Neural crest cell (in vitro differentiated cells): ENCODE measurements at regions not wholly inside any gene's neighbourhood (a gene's known extent, or its start where the extent isn't known, plus 50 kb on each side); places are given as distances from the start of the nearest gene placed in this dataset.

Source experiments
- DNase-seq: peaks from one replicate; pipeline ENCODE4 v3.0.0; 2021; ENCODE audit warnings: low read depth, mixed read lengths, low spot score
- H3K27ac Mint-ChIP-seq: one replicate; pipeline ENCODE4 v1.8.0; 2021; ENCODE audit warnings: mild to moderate bottlenecking, mixed read lengths; ENCODE audit not compliant: unreplicated experiment
- H3K27me3 Mint-ChIP-seq: 2 replicates; pipeline ENCODE4 v1.8.0; 2021; ENCODE audit warnings: low read depth, mild to moderate bottlenecking, mixed read lengths
- H3K36me3 Mint-ChIP-seq: 2 replicates; pipeline ENCODE4 v1.8.0; 2021; ENCODE audit warnings: low read depth, mild to moderate bottlenecking, mixed read lengths
- H3K4me1 Mint-ChIP-seq: 2 replicates; pipeline ENCODE4 v1.8.0; 2021; ENCODE audit warnings: mixed read lengths
- H3K4me3 Mint-ChIP-seq: one replicate; pipeline ENCODE4 v1.8.0; 2021; ENCODE audit warnings: mild to moderate bottlenecking, mixed read lengths
- H3K9me3 Mint-ChIP-seq: 2 replicates; pipeline ENCODE4 v1.8.0; 2021; ENCODE audit warnings: mixed read lengths
- TF ChIP-seq, protein P1 (sequence below): fragments of 200-600 bp; sonication (generic); conservative IDR thresholded peaks from 2 replicates; pipeline ENCODE4 v1.5.0; 2021; ENCODE audit warnings: antibody characterized with exemption, mild to moderate bottlenecking

DNA sequence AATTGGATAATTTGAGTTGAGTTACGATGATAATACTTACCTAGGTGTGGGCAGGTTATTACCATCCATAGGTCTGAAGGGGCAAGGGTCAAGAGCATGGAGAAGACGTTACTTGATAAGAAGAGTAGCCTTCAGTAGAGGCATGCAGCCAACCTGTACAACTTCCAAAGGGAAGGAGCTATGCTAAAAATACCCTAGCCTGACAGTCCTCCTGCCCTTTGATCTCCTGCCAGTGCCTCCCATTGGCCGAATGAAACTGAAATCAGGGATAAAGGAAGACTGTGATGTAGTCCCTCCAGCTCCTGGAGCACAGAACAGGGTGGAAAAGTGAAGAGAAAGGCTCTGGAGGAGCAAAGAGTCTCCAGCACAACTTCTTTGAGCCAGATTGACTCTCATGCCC is 487.4 kb downstream of the ADCYAP1 start:
- peaks cover 8% of the 10 kb centered on the region for H3K9me3 Mint-ChIP-seq
- TF ChIP-seq, protein P1, sequence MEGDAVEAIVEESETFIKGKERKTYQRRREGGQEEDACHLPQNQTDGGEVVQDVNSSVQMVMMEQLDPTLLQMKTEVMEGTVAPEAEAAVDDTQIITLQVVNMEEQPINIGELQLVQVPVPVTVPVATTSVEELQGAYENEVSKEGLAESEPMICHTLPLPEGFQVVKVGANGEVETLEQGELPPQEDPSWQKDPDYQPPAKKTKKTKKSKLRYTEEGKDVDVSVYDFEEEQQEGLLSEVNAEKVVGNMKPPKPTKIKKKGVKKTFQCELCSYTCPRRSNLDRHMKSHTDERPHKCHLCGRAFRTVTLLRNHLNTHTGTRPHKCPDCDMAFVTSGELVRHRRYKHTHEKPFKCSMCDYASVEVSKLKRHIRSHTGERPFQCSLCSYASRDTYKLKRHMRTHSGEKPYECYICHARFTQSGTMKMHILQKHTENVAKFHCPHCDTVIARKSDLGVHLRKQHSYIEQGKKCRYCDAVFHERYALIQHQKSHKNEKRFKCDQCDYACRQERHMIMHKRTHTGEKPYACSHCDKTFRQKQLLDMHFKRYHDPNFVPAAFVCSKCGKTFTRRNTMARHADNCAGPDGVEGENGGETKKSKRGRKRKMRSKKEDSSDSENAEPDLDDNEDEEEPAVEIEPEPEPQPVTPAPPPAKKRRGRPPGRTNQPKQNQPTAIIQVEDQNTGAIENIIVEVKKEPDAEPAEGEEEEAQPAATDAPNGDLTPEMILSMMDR: no peak
- H3K27ac Mint-ChIP-seq: no peak overlapping the region
- peaks cover 4% of the 10 kb centered on the region for H3K27me3 Mint-ChIP-seq
- H3K4me3 Mint-ChIP-seq: no peak overlapping the region
- H3K4me1 Mint-ChIP-seq: no peaks in the 10 kb centered on the region
- H3K36me3 Mint-ChIP-seq: peaks cover 4% of the 10 kb centered on the region
- no peak for DNase-seq

DNA sequence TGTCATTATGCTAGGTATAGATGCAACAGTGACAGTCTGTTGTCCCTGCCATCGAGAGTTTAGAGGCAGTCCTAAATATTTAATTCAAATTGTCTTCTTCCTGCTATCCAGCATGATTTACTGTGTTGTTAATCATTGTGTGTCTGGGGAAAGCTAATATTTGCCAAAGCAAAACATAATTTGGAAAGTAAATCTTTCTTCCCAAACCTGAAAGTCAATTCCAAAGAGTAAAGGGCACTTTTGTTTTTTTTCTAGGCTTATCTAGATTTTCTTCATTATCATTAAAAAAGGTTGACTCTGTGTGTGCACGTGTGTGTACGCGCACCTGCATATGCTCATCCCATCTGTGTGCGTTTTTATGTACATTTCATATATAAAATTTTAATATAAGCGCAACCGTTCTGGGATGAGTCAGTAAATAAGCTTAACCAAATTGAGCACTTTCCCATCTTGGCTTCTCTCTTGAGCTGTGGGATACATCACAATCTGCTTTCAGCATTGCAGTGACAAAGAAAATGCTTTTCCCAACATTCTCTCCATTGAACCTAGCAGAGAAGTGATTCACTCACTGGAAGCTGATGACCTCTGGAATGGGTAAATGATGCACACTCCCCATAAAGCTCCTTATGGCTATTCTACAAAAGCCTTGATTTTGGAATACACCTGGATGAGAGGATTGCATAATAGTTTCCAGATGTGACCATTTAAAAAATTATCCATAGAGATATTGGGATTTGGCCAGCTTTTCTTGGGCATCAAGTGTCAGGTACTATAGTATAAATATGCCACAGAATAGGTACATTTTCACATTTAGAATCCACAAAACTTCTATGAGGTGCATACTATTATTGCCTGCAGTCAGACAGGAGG is 488.4 kb downstream of the ADCYAP1 start:
- H3K9me3 Mint-ChIP-seq: peaks cover 4% of the 10 kb centered on the region

DNA sequence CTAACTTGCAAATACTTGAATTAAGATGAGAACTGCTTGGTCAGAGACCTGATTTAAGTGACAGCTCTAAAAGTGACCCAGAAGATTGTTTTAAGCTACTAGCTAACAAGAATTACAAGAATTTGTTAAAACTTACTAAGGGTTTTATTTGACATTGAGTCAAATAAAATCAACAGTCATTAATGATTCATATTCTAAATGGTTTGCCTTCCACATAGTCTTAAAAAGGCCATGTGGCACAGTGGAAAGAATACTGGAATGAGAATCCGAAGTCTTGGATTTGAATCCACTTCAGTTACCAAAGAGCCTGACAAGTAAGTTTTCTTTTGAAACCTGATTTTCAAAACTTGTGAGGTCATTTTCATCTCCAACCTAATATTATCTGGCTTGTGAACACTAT is 489.3 kb downstream of the ADCYAP1 start:
- no peak overlapping the region for H3K27ac Mint-ChIP-seq
- peaks cover 3% of the 10 kb centered on the region for H3K36me3 Mint-ChIP-seq
- H3K9me3 Mint-ChIP-seq: peaks cover 2% of the 10 kb centered on the region
- peaks cover 2% of the 10 kb centered on the region for H3K27me3 Mint-ChIP-seq
- TF ChIP-seq, protein P1: no peak
- no peak overlapping the region for H3K4me3 Mint-ChIP-seq
- DNase-seq: no peak
- H3K4me1 Mint-ChIP-seq: no peaks in the 10 kb centered on the region

More for the DNA sequence above, 488.4 kb downstream of the ADCYAP1 start:
- no peak for DNase-seq
- Mint-ChIP-seq H3K27ac (no peak overlapping the region), H3K4me3 (no peak overlapping the region), H3K36me3 (peaks cover 4% of the 10 kb centered on the region), H3K27me3 (peaks cover 4% of the 10 kb centered on the region), H3K4me1 (no peaks in the 10 kb centered on the region)
- TF ChIP-seq, protein P1: no peak

DNA sequence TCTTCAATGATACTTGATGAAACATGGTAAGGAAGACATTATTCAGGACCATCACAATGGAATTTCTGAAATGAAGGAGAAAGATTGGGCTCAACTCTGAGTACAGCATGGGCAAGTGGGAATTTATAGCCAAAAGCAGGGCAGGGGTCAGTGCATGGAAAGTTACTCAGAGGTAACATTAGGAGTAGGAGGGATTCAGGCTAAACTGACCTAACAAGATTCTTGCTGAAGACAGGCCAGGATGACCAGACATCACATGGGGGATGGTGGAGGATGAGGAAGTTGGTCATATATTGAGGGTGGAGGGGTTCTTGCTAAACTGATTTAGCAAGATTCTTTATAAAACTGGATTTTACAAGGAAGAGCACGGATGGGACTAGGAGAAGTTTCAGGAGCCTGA is 489.8 kb downstream of the ADCYAP1 start:
- H3K36me3 Mint-ChIP-seq: no peaks in the 10 kb centered on the region
- no peak overlapping the region for H3K4me3 Mint-ChIP-seq
- no peak for DNase-seq
- no peaks in the 10 kb centered on the region for H3K9me3 Mint-ChIP-seq
- no peaks in the 10 kb centered on the region for H3K27me3 Mint-ChIP-seq
- TF ChIP-seq, protein P1: no peak
- no peak overlapping the region for H3K27ac Mint-ChIP-seq
- no peaks in the 10 kb centered on the region for H3K4me1 Mint-ChIP-seq

DNA sequence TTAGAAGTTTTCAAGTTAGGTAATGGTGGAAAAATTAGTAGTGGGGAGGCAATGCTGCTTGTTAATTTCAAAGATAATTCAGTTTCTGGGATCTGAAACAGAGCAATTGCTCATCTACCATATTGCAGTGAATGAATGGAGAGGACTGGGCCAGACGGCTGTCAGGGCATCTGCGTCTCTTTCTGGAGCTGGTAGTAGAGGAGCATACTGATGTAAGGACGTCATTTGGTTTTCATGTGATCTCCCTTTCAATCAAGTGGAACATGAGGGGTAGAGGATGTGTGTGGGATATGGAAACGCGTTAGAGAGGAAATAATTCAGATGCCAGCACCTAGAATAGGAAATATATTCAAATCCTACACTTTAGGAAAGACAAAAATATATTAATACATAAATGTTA is 490.3 kb downstream of the ADCYAP1 start:
- TF ChIP-seq, protein P1: no peak
- no peaks in the 10 kb centered on the region for H3K27me3 Mint-ChIP-seq
- no peaks in the 10 kb centered on the region for H3K36me3 Mint-ChIP-seq
- no peaks in the 10 kb centered on the region for H3K9me3 Mint-ChIP-seq
- no peak overlapping the region for H3K4me3 Mint-ChIP-seq
- no peak overlapping the region for H3K27ac Mint-ChIP-seq
- H3K4me1 Mint-ChIP-seq: no peaks in the 10 kb centered on the region
- no peak for DNase-seq
